ENCODE measurements at regions not wholly inside any gene's neighbourhood (a gene's known extent, or its start where the extent isn't known, plus 50 kb on each side); places are given as distances from the start of the nearest gene placed in this dataset.

GRCh38 chr2:217099561-217099960 is 239.7 kb upstream of the TNP1 start:
- POLR2A ChIA-PET = no interaction called here
- FAIRE-seq = no peak

GRCh38 chr2:217098435-217098834 is 238.6 kb upstream of the TNP1 start:
- H3K9ac ChIP-seq (ENCODE audit: insufficient read depth, low read depth, low read length) = no peak overlapping the region
- TF ChIP-seq ZNF468 (CRISPR knock-in tag; IDR thresholded peaks at IDR 0.05) (no peak), ZNF720 (CRISPR knock-in tag; IDR thresholded peaks at IDR 0.05) (no peak), AGO2 (optimal IDR thresholded peaks at IDR 0.05; ENCODE audit: low read depth, low read length) (no peak), KDM5B (CRISPR knock-in tag; IDR thresholded peaks at IDR 0.05; ENCODE audit: borderline replicate concordance) (no peak), TFDP1 (CRISPR knock-in tag; IDR thresholded peaks at IDR 0.05; ENCODE audit: borderline replicate concordance) (no peak)
- H4K20me1 ChIP-seq (ENCODE audit: insufficient read depth, low read length) = no peaks in the 10 kb centered on the region
- H3K4me3 ChIP-seq (replicated peaks in 1 of 3; ENCODE audit: insufficient read depth in 1 of 3, low read depth in 2 of 3, low read length in 3 of 3) = no peak overlapping the region
- H3K27ac ChIP-seq (ENCODE audit: extremely low read length, insufficient read depth, low read length) = no peak overlapping the region
- no peaks in the 10 kb centered on the region for H3K36me3 ChIP-seq (replicated peaks in 1 of 2; ENCODE audit: control insufficient read depth in 1 of 2, insufficient read depth in 2 of 2, low read length in 2 of 2)
- FAIRE-seq (no peak), DNase-seq (ENCODE audit: low spot score) (no peak), ATAC-seq (0 out of 3 replicates have a peak, but pooled peaks have one; percentile 35)
- H3K9me3 ChIP-seq (ENCODE audit: low read length) = no peaks in the 10 kb centered on the region
- H3K79me2 ChIP-seq (ENCODE audit: insufficient read depth, low read length) = no peaks in the 10 kb centered on the region
- no TSS peak for BruUV-seq (replicated peaks)
- WGBS (ENCODE audit: low lambda C conversion rate) = 0% methylated on average over 5 of the region's 5 CpGs
- no peak overlapping the region for H2AFZ ChIP-seq (ENCODE audit: low read length)
- intact Hi-C loops (cut with micrococcal nuclease; ENCODE audit: unreplicated experiment) (no loop called here), in situ Hi-C loops (cut with HindIII; ENCODE audit: extremely low pct_ligation_motif_present, low pct_unique_long_range_greater_than_20kb) (no loop called here)
- no peaks in the 10 kb centered on the region for H3K4me1 ChIP-seq (ENCODE audit: insufficient read depth, low read length)
- ChIA-PET POLR2A (no interaction called here), CTCF (ENCODE audit: low intra/inter-chr PET ratio, low total read pairs) (no interaction called here)
- H3K27me3 ChIP-seq (ENCODE audit: control insufficient read depth in 1 of 2, insufficient read depth in 2 of 2, low read length in 2 of 2) = no peaks in the 10 kb centered on the region
- H3K4me2 ChIP-seq (ENCODE audit: low read depth, low read length) = no peak overlapping the region

More at GRCh38 chr2:217099561-217099960, 239.7 kb upstream of the TNP1 start:
- no peaks in the 10 kb centered on the region for H3K9me3 ChIP-seq (ENCODE audit: low read length)
- TF ChIP-seq ATF7 (IDR thresholded peaks at IDR 0.05) (0 out of 2 replicates have a peak, but pooled peaks have one; percentile 20), ATF7 (CRISPR knock-in tag; IDR thresholded peaks at IDR 0.05) (no peak), ZNF784 (CRISPR knock-in tag; IDR thresholded peaks at IDR 0.05; ENCODE audit: borderline replicate concordance) (no peak), CEBPB (IDR thresholded peaks at IDR 0.05; ENCODE audit: borderline replicate concordance, low read depth, low read length) (0 out of 2 replicates have a peak, but pooled peaks have one; percentile 27)
- no peak overlapping the region for H3K27ac ChIP-seq (ENCODE audit: extremely low read length, insufficient read depth, low read length)
- no peaks in the 10 kb centered on the region for H3K27me3 ChIP-seq (ENCODE audit: control insufficient read depth in 1 of 2, insufficient read depth in 2 of 2, low read length in 2 of 2)
- DNase-seq (ENCODE audit: low spot score) (no peak), ATAC-seq (no peak)
- CTCF ChIA-PET (ENCODE audit: low intra/inter-chr PET ratio, low total read pairs) = no interaction called here
- no peaks in the 10 kb centered on the region for H3K4me1 ChIP-seq (ENCODE audit: insufficient read depth, low read length)
- H3K9ac ChIP-seq (ENCODE audit: insufficient read depth, low read depth, low read length) = no peak overlapping the region
- no peak overlapping the region for H3K4me2 ChIP-seq (ENCODE audit: low read depth, low read length)
- no peaks in the 10 kb centered on the region for H4K20me1 ChIP-seq (ENCODE audit: insufficient read depth, low read length)
- in situ Hi-C loops (cut with HindIII; ENCODE audit: extremely low pct_ligation_motif_present, low pct_unique_long_range_greater_than_20kb) = no loop called here
- no peak overlapping the region for H3K4me3 ChIP-seq (replicated peaks in 1 of 3; ENCODE audit: insufficient read depth in 1 of 3, low read depth in 2 of 3, low read length in 3 of 3)
- H3K79me2 ChIP-seq (ENCODE audit: insufficient read depth, low read length) = no peaks in the 10 kb centered on the region
- no peaks in the 10 kb centered on the region for H3K36me3 ChIP-seq (replicated peaks in 1 of 2; ENCODE audit: control insufficient read depth in 1 of 2, insufficient read depth in 2 of 2, low read length in 2 of 2)
- intact Hi-C loops (cut with micrococcal nuclease; ENCODE audit: unreplicated experiment) = no loop called here
- H2AFZ ChIP-seq (ENCODE audit: low read length) = no peak overlapping the region
- no TSS peak for BruUV-seq (replicated peaks)
